GM03348 (cell line): ENCODE measurements at regions not wholly inside any gene's neighbourhood (a gene's known extent, or its start where the extent isn't known, plus 50 kb on each side); places are given as distances from the start of the nearest gene placed in this dataset.
"Not testable (repeated sequence)": the region's sequence is repeated elsewhere in the genome, so short reads cannot be mapped to it uniquely, and the experiment has no call there.

Source experiments
- DNase-seq: peaks from one replicate; pipeline ENCODE4 v3.0.0; 2012; ENCODE audit warnings: low spot score

- DNase-seq = no peak
Observed at GRCh38 chr4:85018983-85019382, 52.5 kb upstream of the WDFY3 start.

DNA sequence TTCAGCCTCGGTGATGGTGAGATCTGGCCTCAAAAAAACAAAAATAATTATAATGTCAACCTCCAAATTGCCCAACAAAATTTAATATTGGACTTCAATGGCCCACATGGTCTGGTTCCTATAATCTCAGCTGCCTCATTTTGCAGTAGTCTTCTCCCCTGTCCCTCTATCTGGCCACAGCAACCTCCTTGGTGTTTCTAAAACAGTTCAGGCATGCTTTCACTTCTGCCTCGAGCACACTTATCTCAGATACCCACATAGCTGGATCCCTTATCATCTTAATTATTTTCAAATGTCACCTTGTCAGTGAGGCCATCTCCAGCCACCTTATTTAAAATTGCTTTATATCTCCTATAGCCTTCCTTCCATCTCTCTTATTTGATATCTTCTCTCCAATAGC lies 52.9 kb upstream of the WDFY3 start:
- no peak for DNase-seq

GRCh38 chr4:85024671-85025070 lies 58.2 kb upstream of the WDFY3 start:
- peak; percentile 28 for DNase-seq

- DNase-seq = no peak
Observed at GRCh38 chr4:85028910-85029309, 62.4 kb upstream of the WDFY3 start.

DNA sequence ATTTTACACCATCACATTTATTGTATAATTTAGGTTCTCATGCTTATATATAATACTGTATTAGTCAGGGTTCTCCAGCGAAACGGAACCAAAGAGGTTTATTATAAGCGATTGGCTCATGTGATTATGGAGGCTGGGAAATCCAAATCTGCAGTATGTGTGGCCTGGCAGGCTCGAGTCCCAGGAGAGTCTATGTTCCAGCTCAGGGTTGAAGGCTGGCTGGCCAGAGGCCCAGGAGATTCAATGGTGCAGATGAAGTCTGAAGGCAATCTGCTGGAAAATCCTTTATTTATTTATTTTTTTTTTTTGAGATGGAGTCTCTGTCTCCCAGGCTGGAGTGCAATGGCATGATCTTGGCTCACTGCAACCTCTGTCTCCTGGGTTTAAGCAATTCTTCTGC lies 63.0 kb upstream of the WDFY3 start:
- DNase-seq = no peak

GRCh38 chr4:85030156-85030555 lies 63.7 kb upstream of the WDFY3 start:
- DNase-seq = no peak

DNA sequence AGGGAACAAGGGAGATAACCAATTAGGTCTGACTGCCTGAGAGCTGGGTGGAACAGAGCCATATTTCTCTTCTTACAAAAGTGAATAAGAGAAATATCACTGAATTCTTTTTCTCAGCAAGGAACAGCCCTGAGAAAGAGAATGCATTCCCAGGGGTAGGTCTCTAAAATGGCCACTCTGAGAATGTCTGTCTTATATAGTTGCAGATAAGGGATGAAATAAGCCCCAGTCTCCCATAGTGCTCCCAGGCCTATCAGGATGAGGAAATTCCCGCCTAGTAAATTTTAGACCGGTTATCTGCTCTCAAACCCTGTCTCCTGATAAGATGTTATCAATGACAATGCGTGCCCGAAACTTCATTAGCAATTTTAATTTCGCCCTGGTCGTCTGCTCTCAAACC lies 67.3 kb upstream of the WDFY3 start:
- DNase-seq = not testable (repeated sequence)

- peak; percentile 27 for DNase-seq
Observed at GRCh38 chr4:85039526-85039925, 73.0 kb upstream of the WDFY3 start.

- not testable (repeated sequence) for DNase-seq
Observed at GRCh38 chr4:85043812-85044496, 77.5 kb upstream of the WDFY3 start.

DNA sequence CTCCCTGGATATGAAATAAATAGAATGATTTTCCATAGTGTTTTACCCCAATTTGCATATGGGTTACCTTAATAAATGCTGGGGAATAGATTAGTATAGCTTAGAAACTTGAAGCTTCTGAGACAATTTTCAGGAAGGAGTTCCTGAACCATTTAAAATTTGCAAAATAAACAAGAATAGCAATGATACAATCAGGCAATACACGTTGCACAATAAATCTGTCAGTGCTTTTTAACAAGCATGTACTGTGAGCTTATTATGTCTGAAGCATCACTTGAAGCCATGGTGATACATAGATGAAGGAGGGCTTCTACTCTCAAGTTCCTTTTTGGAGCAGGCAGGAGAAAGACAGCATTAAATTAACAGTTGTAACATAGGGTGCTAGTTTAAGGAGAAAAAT lies 84.2 kb upstream of the WDFY3 start:
- DNase-seq = no peak

DNA sequence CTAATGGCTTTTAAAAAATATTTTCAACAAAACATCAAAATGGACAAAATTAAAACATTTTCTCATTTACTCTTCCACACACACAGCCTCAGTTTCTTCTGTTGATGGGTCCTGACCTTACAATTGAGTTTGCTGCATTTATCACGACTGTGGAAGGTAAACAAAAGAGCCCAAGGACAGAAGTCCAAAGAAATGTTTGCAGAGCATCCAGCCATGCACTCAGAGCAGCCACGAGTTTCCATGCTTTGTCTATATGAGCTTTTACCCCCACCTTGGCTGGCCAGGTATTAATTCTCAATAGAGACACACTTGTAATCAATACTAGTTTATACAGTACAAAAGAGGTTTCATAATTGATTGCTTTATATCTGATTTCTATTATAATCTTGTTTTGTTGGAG lies 85.0 kb upstream of the WDFY3 start:
- no peak for DNase-seq

GRCh38 chr4:85054925-85055324 lies 88.4 kb upstream of the WDFY3 start:
- not testable (repeated sequence) for DNase-seq

DNA sequence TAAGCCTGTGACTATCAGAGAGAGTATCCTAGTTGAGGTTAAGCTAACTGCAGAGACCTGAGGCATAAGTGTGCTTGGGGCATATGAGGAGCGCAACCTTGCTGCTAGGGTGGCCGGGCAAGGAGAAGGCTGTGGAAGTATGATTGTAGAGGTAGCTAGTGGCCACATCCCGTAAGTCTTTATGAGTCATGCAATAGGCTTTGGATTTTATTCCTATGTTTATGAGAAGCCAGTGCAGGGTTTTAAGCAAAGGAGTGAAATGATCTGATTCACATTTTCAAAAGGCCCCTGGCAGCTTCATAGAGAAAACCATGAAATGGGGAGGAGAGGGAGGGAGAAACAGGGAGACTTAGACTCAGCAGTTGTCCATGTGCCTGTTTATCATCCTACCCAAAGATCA lies 92.1 kb upstream of the WDFY3 start:
- DNase-seq = no peak

DNA sequence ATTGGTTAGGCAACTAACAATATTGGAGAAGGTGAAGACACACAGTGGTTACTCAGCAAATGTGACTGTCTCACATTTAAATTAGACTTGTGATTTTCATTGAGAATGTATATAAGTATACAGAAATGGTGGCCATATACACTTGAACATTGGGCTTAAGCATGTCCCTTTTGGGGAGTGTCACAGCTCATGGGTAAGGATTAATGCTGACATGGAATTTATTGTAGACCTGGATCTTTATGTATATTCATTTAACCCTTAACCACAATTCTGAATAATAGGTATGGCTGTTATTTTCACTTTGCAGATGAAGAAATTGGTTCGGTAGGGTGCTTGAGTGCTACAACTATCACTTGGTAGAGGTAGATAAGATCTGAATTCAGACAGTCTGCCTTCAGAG lies 95.5 kb upstream of the WDFY3 start:
- DNase-seq = no peak

DNA sequence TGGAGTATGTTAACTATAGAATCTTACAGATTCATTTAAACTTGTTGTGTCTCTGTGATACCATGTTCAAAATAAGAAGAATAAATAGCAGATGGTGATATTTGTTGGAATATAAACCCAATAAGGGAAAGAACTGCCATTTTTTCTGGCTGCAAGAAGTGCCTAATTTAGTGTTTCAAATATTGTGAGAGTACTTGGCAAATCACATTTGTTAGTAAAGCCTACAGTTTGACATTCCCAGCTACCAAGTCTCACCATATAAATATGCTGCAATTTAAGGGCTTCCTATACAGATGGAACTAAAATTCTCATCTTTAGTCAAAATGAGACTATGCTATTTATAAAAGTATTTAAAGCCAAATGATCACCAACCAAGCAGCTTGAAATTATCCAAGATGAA lies 96.0 kb upstream of the WDFY3 start:
- no peak for DNase-seq

GRCh38 chr4:85067342-85067741 lies 100.9 kb upstream of the WDFY3 start:
- DNase-seq = no peak

- no peak for DNase-seq
Observed at GRCh38 chr4:85078016-85078415, 111.5 kb upstream of the WDFY3 start.

DNA sequence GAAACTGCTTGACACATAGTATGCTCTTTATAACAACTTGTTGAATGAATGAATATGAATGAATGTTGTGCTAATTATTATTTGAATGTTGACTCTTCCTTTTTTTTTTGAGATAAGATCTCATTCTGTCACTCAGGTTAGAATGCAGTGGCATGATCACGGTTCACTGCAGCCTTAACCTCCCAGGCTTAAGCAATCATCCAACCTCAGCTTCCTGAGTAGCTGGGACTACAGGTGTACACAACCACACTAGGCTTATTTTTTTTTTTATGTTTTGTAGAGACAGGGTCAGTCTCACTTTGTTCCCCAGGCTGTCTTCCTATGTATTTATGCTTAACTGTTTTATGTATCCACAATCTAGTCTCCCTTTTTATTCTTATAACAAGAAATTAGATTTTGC lies 114.7 kb upstream of the WDFY3 start:
- no peak for DNase-seq

DNA sequence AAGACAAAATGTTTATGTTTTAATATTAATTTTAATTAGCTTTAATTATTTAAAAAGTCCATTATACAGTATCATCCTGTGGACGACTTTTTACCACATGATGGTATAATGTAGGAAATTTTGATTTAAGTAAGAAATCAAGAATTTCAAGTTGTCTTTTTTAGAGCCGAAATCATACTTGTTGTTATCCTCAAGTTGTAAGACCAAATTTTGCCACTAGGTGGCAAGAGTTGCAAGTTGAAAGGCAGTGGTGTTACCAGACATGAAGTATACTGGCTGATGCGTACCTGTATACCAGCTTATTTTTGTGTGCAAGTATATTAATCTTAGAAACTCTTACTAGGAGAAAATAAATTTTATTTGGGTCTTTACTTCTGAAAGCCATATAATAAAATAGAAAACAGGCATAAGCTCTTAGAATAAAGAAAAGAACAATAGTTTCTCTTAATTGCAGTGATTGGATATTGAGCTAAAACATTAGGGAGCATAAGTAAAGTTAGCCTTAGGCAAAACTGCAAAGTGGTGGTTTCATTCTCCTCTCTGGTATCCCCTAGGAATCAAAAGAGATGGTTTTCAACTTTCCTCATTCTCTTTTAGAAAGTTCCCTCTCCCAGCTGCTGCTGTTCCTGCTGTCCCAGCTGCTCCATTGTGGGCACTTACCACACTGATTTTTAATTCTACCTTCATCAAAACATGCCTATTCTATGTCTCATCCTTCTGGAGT lies 118.0 kb upstream of the WDFY3 start:
- peak; percentile 45 for DNase-seq

- no peak for DNase-seq
Observed at GRCh38 chr4:85086721-85087120, 120.2 kb upstream of the WDFY3 start.

DNA sequence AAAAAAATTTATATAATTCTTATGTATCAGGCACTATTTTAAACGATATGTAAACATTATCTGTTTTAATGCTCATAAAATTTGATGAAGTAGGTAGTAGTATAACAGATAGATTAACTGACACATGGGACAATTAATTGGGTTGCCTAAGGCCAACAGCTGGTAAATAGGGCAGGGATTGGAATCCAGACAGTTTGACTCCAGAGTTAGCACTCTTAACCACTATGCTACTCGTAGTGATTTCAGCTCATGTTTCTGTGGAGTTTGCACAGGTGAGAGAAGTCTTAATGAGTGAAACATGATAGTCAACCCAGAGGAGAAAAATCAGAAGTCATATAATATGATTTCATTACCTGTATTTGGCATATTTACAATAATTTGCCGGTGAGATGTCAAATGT lies 126.0 kb upstream of the WDFY3 start:
- no peak for DNase-seq

DNA sequence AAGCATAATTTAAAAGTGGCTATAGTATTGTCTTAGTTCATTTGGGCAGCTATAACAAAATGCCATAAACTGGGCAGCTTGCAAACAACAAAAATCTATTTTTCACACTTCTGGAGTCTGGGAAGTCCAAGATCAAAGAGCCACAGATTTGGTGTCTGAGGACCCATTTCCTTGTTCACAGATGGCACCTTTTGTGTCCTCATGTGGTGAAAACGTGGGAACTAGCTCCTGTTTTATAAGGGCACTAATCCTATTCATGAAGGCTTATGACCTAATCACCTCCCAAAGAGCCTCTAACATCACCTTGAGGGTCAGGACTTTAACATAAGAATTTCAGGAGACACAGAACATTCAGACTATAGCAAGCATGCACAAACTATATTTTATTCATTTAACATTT lies 126.5 kb upstream of the WDFY3 start:
- DNase-seq = no peak

DNA sequence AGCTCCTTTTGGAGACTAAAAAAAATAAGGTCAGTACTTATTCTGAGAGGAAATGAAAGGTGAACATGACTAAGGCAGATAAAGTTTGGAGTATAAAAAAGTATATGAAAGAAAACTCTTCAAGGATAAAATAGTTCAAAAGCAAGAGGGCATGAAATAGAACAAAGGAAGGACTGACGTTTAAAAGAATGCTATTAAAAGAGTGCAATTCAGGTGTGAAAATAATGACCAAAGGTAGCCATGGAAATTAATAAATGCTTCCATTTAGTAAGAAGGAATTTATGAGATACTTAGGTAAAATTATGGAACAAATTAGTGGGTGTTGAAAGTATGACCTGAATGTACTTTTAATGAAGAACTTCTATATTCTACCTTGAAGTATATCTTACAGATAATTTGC lies 128.2 kb upstream of the WDFY3 start:
- DNase-seq = no peak

GRCh38 chr4:85102606-85103005 lies 136.1 kb upstream of the WDFY3 start:
- no peak for DNase-seq
